AG09319 (cell line): ENCODE measurements at regions not wholly inside any gene's neighbourhood (a gene's known extent, or its start where the extent isn't known, plus 50 kb on each side); places are given as distances from the start of the nearest gene placed in this dataset.
A peak's percentile ranks its signal among the peaks of the same experiment; 100 is the strongest.

ENCODE experiments used
- DNase-seq: peaks from one replicate; pipeline ENCODE4 v3.0.0-alpha.2; 2010; ENCODE audit warnings: low read depth; ENCODE audit errors: extremely low read depth
- CTCF ChIP-seq: IDR thresholded peaks from 2 replicates; pipeline ENCODE4 v1.5.1; 2011; ENCODE audit warnings: low read depth, mild to moderate bottlenecking, inconsistent platforms, low read length, moderate library complexity

GRCh38 chr9:92185096-92185495 is 69.9 kb upstream of the SPTLC1 start:
- no peak for TF ChIP-seq CTCF

GRCh38 chr9:92184041-92184564 is 68.9 kb upstream of the SPTLC1 start:
- no peak for DNase-seq
- no peak for TF ChIP-seq CTCF

More at GRCh38 chr9:92185096-92185495, 69.9 kb upstream of the SPTLC1 start:
- no peak for DNase-seq

- DNase-seq, result no peak
- no peak for TF ChIP-seq CTCF
Observed at GRCh38 chr9:92183449-92183848, 68.2 kb upstream of the SPTLC1 start.

GRCh38 chr9:92181296-92181695 is 66.1 kb upstream of the SPTLC1 start:
- no peak for DNase-seq
- TF ChIP-seq CTCF, result no peak

GRCh38 chr9:92180669-92181181 is 65.5 kb upstream of the SPTLC1 start:
- TF ChIP-seq CTCF, result no peak

GRCh38 chr9:92180002-92180400 is 64.8 kb upstream of the SPTLC1 start:
- TF ChIP-seq CTCF, result no peak
- DNase-seq, result no peak

More at GRCh38 chr9:92180669-92181181, 65.5 kb upstream of the SPTLC1 start:
- DNase-seq, result peak; percentile 47

GRCh38 chr9:92179286-92180001 is 64.2 kb upstream of the SPTLC1 start:
- no peak for TF ChIP-seq CTCF
- DNase-seq, result no peak
